Colonic mucosa (tissue), 4 donors: ENCODE measurements at regions not wholly inside any gene's neighbourhood (a gene's known extent, or its start where the extent isn't known, plus 50 kb on each side); places are given as distances from the start of the nearest gene placed in this dataset.

Source experiments
- DNase-seq: peaks from one replicate; pipeline ENCODE4 v3.0.0-alpha.2; 2020
- H3K27ac ChIP-seq: fragments of 200-600 bp; one replicate; pipeline ENCODE4 v1.8.0; 2021
- H3K27me3 ChIP-seq: fragments of 200-600 bp; one replicate; pipeline ENCODE4 v1.8.0; 2021
- H3K36me3 ChIP-seq: fragments of 200-600 bp; one replicate; pipeline ENCODE4 v1.8.0; 2021
- H3K4me1 ChIP-seq: fragments of 200-600 bp; one replicate; pipeline ENCODE4 v1.8.0; 2021; ENCODE audit warnings: mild to moderate bottlenecking
- H3K4me3 ChIP-seq: fragments of 200-600 bp; one replicate; pipeline ENCODE4 v1.8.0; 2021
- H3K9ac ChIP-seq, 2 donors: one replicate each; pipeline ENCODE4 v1.7.0; 2013; ENCODE audit warnings: control low read depth in 2 of 2, low read depth in 2 of 2, low read length in 2 of 2
- H3K9me3 ChIP-seq: fragments of 200-600 bp; one replicate; pipeline ENCODE4 v1.8.0; 2021
- intact Hi-C: fragments of 100-400 bp; cut with DNase I; formaldehyde crosslinking; loops from one replicate; pipeline ENCODE4 v1.14.1; 2022
- TF ChIP-seq, protein P1 (sequence below): fragments of 200-600 bp; IDR thresholded peaks from one replicate; pipeline ENCODE4 v1.8.0; 2022; ENCODE audit warnings: antibody characterized with exemption, mild to moderate bottlenecking
- donor health status: healthy.
- donor health status: DM: no; HTN: no; CAD: no.
- donor health status: DM: no; HTN: no; CAD: no.

DNA sequence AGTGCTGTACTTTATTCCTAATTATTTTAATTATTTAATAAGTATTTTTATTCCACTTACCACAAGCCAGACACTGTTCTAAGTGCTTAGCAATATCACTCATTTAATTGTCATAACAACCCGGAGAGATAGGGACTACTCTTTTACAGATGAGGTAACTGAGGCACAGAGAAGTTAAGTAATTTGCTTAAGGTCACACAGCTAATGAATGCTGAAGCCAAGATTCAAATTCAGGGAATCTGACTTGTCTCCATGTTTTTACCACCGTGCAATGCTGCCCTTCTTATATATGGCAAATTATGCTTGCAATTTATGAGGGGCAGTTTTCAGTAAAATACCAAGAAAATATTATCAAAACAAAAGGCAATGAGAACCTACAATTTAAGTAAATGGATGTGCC, 168.4 kb upstream of the KIF2A start:
- H3K27me3 ChIP-seq, result no peaks in the 10 kb centered on the region
- intact Hi-C loops, result no loop called here
- no peaks in the 10 kb centered on the region for H3K9me3 ChIP-seq
- no peak overlapping the region for H3K9ac ChIP-seq
- no peaks in the 10 kb centered on the region for H3K36me3 ChIP-seq
- no peak overlapping the region for H3K4me3 ChIP-seq
- no peak for DNase-seq
- TF ChIP-seq, protein P1, sequence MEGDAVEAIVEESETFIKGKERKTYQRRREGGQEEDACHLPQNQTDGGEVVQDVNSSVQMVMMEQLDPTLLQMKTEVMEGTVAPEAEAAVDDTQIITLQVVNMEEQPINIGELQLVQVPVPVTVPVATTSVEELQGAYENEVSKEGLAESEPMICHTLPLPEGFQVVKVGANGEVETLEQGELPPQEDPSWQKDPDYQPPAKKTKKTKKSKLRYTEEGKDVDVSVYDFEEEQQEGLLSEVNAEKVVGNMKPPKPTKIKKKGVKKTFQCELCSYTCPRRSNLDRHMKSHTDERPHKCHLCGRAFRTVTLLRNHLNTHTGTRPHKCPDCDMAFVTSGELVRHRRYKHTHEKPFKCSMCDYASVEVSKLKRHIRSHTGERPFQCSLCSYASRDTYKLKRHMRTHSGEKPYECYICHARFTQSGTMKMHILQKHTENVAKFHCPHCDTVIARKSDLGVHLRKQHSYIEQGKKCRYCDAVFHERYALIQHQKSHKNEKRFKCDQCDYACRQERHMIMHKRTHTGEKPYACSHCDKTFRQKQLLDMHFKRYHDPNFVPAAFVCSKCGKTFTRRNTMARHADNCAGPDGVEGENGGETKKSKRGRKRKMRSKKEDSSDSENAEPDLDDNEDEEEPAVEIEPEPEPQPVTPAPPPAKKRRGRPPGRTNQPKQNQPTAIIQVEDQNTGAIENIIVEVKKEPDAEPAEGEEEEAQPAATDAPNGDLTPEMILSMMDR, result no peak
- no peak overlapping the region for H3K27ac ChIP-seq
- no peaks in the 10 kb centered on the region for H3K4me1 ChIP-seq

DNA sequence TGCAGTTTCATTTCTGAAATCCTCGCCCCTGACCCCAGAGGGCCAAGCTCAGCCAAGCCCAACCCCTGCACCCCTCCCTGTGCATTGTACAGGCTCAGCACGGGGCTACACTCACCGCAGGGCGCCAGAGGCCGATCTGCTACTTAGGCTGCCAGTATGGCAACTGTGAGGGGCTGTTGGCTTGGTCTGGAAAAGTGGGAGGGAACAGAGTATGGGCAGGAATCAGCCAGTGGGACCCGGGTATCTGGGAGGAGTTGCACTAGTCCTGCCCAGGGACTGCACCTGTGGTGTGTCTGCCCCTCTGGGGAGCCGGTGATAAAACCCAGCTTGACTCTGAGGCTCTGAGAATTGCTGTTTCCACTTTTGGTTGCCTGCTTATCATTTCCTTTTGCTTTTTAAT, 167.4 kb upstream of the KIF2A start:
- TF ChIP-seq, protein P1, result no peak
- DNase-seq, result no peak
- Histone ChIP-seq H3K9ac (no peak overlapping the region), H3K9me3 (no peaks in the 10 kb centered on the region), H3K4me3 (no peak overlapping the region), H3K27ac (no peak overlapping the region), H3K4me1 (no peaks in the 10 kb centered on the region), H3K27me3 (no peaks in the 10 kb centered on the region), H3K36me3 (no peaks in the 10 kb centered on the region)
- intact Hi-C loops, result no loop called here

DNA sequence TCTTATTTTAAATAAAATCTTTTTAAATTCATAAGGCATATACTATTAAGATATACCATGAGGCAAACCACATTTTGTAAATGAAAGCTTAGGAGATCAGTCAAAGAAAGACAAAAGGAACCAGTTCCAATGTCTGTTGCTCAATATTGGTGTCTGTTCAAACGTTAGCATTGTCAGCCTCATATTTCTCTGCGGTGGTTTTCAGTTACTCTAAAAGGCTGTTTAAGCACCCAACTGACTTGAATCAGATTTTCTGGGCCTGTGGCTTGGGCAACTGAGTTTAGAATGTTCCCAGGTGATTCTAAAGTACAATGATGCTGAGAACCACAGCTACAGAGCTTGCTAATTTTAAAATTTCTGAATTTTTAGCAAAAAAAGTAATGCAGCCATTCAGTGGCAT, 166.3 kb upstream of the KIF2A start:
- DNase-seq, result no peak
- H3K9me3 ChIP-seq, result no peaks in the 10 kb centered on the region
- no peak overlapping the region for H3K9ac ChIP-seq
- no peaks in the 10 kb centered on the region for H3K4me1 ChIP-seq
- TF ChIP-seq, protein P1, result no peak
- H3K4me3 ChIP-seq, result no peak overlapping the region
- H3K36me3 ChIP-seq, result no peaks in the 10 kb centered on the region
- no peaks in the 10 kb centered on the region for H3K27me3 ChIP-seq
- H3K27ac ChIP-seq, result no peak overlapping the region
- intact Hi-C loops, result no loop called here

DNA sequence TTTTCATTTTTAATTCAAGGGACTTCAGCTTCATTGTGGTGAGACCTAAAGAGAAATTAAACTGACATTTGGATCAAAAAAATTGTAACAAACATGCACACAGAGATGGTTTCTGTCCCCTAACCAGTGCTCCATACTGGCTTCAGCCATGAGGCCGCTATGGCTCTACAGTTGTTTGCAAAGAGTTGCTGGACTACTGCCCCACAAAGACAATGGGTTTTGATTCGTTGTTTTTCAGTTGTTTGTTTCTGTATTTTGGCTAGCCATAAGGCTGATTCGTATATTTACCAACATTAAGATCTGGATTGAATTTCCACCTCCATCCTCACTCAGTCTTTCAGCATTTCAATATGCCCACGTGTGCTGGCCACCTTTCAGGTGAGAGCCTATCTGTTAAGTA, 163.7 kb upstream of the KIF2A start:
- H3K27me3 ChIP-seq, result no peaks in the 10 kb centered on the region
- no peak for DNase-seq
- H3K4me1 ChIP-seq, result no peaks in the 10 kb centered on the region
- no peak overlapping the region for H3K9ac ChIP-seq
- H3K36me3 ChIP-seq, result no peaks in the 10 kb centered on the region
- TF ChIP-seq, protein P1, result no peak
- H3K9me3 ChIP-seq, result no peaks in the 10 kb centered on the region
- intact Hi-C loops, result no loop called here
- H3K27ac ChIP-seq, result no peak overlapping the region
- no peak overlapping the region for H3K4me3 ChIP-seq

DNA sequence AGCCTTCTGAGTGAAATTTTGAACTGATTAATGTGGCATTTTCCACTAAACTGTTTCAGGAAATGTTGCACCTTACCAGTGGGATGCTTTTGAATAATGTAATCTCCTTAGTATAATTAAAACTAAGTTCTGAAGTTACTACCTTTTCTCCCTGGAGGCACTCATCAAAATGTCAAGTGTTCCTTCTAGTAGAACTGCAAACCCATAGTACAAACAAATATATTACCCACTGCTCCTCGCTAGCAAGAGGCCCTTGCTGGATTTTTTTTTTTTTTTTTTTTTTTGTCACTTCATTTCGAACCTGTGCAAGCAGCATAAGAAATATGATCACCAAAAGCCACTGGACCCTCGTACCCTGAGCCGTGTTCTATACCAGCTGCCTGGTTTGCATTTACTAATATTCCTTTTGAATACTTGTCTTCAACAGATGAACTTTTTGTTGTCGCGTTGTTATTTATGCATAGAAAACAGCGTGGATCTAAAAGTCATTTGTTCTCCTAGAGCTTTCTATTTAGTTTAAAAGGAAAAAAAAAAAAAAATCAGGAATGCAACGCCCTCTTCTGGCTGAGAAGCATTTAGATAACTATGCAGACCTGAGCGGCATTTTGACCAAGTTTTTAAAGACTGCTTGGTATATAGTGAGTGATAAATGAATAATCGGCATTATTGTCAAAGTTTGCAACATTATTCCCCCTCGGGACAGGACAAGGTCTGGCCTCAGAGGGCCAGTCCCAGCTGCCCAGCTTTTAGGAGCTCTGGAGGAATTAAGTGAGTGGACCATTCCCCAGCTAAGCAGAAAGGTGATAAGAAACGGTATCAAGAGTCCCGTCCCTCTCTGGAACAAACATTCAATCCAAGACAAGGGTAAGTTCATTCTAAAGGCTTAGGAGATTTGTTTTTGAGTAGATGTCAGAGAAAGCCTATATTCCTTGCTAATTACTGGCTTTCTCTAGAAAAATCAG, 162.5 kb upstream of the KIF2A start:
- Histone ChIP-seq H3K27me3 (no peaks in the 10 kb centered on the region), H3K27ac (no peak overlapping the region), H3K9ac (no peak overlapping the region), H3K9me3 (no peaks in the 10 kb centered on the region), H3K4me3 (no peak overlapping the region), H3K36me3 (no peaks in the 10 kb centered on the region), H3K4me1 (no peaks in the 10 kb centered on the region)
- TF ChIP-seq, protein P1, result no peak
- intact Hi-C loops, result no loop called here
- no peak for DNase-seq
